Mesendoderm (in vitro differentiated cells): ENCODE measurements at regions not wholly inside any gene's neighbourhood (a gene's known extent, or its start where the extent isn't known, plus 50 kb on each side); places are given as distances from the start of the nearest gene placed in this dataset.
A peak's percentile ranks its signal among the peaks of the same experiment; 100 is the strongest.

ENCODE experiments used
- DNase-seq: peaks from one replicate; pipeline ENCODE4 v3.0.0; 2013
- H2AK5ac ChIP-seq: 2 replicates; pipeline ENCODE4 v1.6.1; 2013; ENCODE audit warnings: low read length, inconsistent platforms
- H2BK120ac ChIP-seq: 2 replicates; pipeline ENCODE4 v1.6.1; 2013; ENCODE audit warnings: low read depth, mild to moderate bottlenecking, low read length, moderate library complexity, mixed read lengths
- H2BK15ac ChIP-seq: replicated peaks from 2 replicates; pipeline ENCODE4 v1.6.1; 2013; ENCODE audit warnings: low read depth, mild to moderate bottlenecking, moderate library complexity
- H2BK5ac ChIP-seq: 2 replicates; pipeline ENCODE4 v1.6.1; 2013; ENCODE audit warnings: low read length, inconsistent platforms
- H3K18ac ChIP-seq: 2 replicates; pipeline ENCODE4 v1.6.1; 2013; ENCODE audit warnings: mild to moderate bottlenecking, low read length, mixed read lengths
- H3K23ac ChIP-seq: one replicate; pipeline ENCODE4 v1.6.1; 2013; ENCODE audit warnings: low read length
- H3K27ac ChIP-seq: 2 replicates; pipeline ENCODE4 v1.5.1; 2013; ENCODE audit warnings: low read depth, mild to moderate bottlenecking, inconsistent platforms, low read length, moderate library complexity
- H3K27me3 ChIP-seq: 2 replicates; pipeline ENCODE4 v1.6.1; 2013; ENCODE audit warnings: low read length, control low read depth, mild to moderate bottlenecking, inconsistent platforms; ENCODE audit not compliant: insufficient read depth, poor library complexity
- H3K36me3 ChIP-seq: 2 replicates; pipeline ENCODE4 v1.6.1; 2013; ENCODE audit warnings: low read length, inconsistent platforms; ENCODE audit not compliant: control insufficient read depth, insufficient read depth
- H3K4ac ChIP-seq: one replicate; pipeline ENCODE4 v1.6.1; 2013; ENCODE audit warnings: low read depth, mild to moderate bottlenecking, low read length, moderate library complexity
- H3K4me1 ChIP-seq: 2 replicates; pipeline ENCODE4 v1.6.1; 2013; ENCODE audit warnings: low read depth, low read length, inconsistent platforms; ENCODE audit not compliant: control insufficient read depth
- H3K4me2 ChIP-seq: 2 replicates; pipeline ENCODE4 v1.6.1; 2013; ENCODE audit warnings: low read length
- H3K4me3 ChIP-seq: 2 replicates; pipeline ENCODE4 v1.5.1; 2013; ENCODE audit warnings: mild to moderate bottlenecking, low read length
- H3K56ac ChIP-seq: one replicate; pipeline ENCODE4 v1.6.1; 2013; ENCODE audit warnings: low read length
- H3K79me1 ChIP-seq: 2 replicates; pipeline ENCODE4 v1.6.1; 2013; ENCODE audit warnings: low read length, inconsistent platforms
- H3K79me2 ChIP-seq: 2 replicates; pipeline ENCODE4 v1.6.1; 2013; ENCODE audit warnings: mild to moderate bottlenecking, low read length; ENCODE audit not compliant: control insufficient read depth, insufficient read depth
- H3K9ac ChIP-seq: 2 replicates; pipeline ENCODE4 v1.6.1; 2013; ENCODE audit warnings: low read length, inconsistent platforms
- H4K5ac ChIP-seq: one replicate; pipeline ENCODE4 v1.6.1; 2013; ENCODE audit warnings: low read length
- H4K8ac ChIP-seq: one replicate; pipeline ENCODE4 v1.6.1; 2013; ENCODE audit warnings: low read depth, mild to moderate bottlenecking, control low read depth, low read length, moderate library complexity
- WGBS: extraction: QIAGEN DNeasy Blood & Tissue Kit; methylation state at CpG from one replicate; pipeline ENCODE4 v1.1.7; 2013; ENCODE audit warnings: low lambda C conversion rate, missing lambda C conversion rate; ENCODE audit not compliant: insufficient coverage; ENCODE audit errors: extremely low coverage; 5-methylcytosine and 5-hydroxymethylcytosine counted together

DNA sequence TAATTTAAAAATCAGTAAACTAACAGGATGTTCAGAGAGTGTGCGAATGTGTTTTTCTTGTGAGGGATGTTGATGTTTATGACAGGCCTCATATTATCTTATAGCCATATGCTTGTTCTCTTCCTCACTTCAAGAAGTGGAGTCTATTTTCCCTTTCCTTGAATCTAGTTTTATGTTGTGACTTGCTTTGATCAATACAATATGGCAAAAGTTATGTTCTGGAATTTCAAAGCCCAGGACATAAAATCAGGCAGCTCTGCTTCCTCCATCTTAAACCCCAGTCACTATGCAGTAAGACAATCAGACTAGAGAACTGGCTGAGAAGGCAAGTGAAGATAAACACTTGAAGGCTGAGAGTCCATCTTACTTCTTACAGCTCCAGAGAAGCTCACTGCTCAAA lies 585.1 kb upstream of the NETO1 start:
- H2BK5ac ChIP-seq: no peak overlapping the region
- no peak overlapping the region for H3K4me2 ChIP-seq
- DNase-seq: no peak
- H4K8ac ChIP-seq: no peak overlapping the region
- H3K36me3 ChIP-seq: no peaks in the 10 kb centered on the region
- H2AK5ac ChIP-seq: no peak overlapping the region
- no peak overlapping the region for H2BK120ac ChIP-seq
- no peaks in the 10 kb centered on the region for H3K79me2 ChIP-seq
- no peak overlapping the region for H3K56ac ChIP-seq
- no peak overlapping the region for H3K4ac ChIP-seq
- H3K23ac ChIP-seq: no peak overlapping the region
- no peak overlapping the region for H3K18ac ChIP-seq
- H3K79me1 ChIP-seq: no peaks in the 10 kb centered on the region
- no peaks in the 10 kb centered on the region for H3K4me1 ChIP-seq
- H4K5ac ChIP-seq: no peak overlapping the region
- no CpG with 5 or more reads among the region's 1 CpG for WGBS
- no peaks in the 10 kb centered on the region for H3K27me3 ChIP-seq
- no peak overlapping the region for H3K27ac ChIP-seq
- H2BK15ac ChIP-seq: no peak overlapping the region
- H3K4me3 ChIP-seq: no peak overlapping the region
- H3K9ac ChIP-seq: no peak overlapping the region

- no peak overlapping the region for H3K18ac ChIP-seq
- no peak overlapping the region for H3K27ac ChIP-seq
- H3K4me1 ChIP-seq: no peaks in the 10 kb centered on the region
- H2AK5ac ChIP-seq: no peak overlapping the region
- no peak overlapping the region for H2BK120ac ChIP-seq
- H4K5ac ChIP-seq: no peak overlapping the region
- H3K79me2 ChIP-seq: no peaks in the 10 kb centered on the region
- no peaks in the 10 kb centered on the region for H3K27me3 ChIP-seq
- no peak overlapping the region for H3K9ac ChIP-seq
- no peak overlapping the region for H3K4me3 ChIP-seq
- no peak overlapping the region for H3K23ac ChIP-seq
- no CpG with 5 or more reads among the region's 4 CpGs for WGBS
- no peak overlapping the region for H3K4me2 ChIP-seq
- no peak overlapping the region for H2BK5ac ChIP-seq
- no peak overlapping the region for H3K4ac ChIP-seq
- no peaks in the 10 kb centered on the region for H3K79me1 ChIP-seq
- H2BK15ac ChIP-seq: no peak overlapping the region
- no peak overlapping the region for H3K56ac ChIP-seq
- DNase-seq: no peak
- H3K36me3 ChIP-seq: no peaks in the 10 kb centered on the region
- no peak overlapping the region for H4K8ac ChIP-seq
Measured at GRCh38 chr18:73446502-73446901, 578.7 kb upstream of the NETO1 start.

DNA sequence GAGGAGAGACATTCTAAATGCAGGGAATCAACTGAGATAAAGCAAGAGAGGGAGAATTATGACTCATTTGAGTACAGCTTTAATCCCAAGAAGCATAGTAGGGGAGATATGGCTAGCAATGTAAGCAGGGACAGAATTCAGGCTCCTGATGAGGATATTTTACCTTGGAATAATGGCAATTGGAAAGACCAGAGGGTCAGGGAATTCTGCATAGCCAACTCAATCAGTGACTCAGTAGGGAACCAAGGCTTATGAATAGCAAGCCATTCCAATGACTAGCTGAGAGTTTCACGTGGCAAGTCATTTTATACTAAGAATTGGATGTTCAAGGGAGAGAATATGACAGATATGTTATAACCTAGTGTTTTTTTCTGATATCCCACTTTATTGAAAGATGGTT lies 563.8 kb upstream of the NETO1 start:
- H4K8ac ChIP-seq: no peak overlapping the region
- no peak overlapping the region for H2BK15ac ChIP-seq
- H3K23ac ChIP-seq: no peak overlapping the region
- no peaks in the 10 kb centered on the region for H3K27me3 ChIP-seq
- H4K5ac ChIP-seq: no peak overlapping the region
- no peak overlapping the region for H3K4me3 ChIP-seq
- no peak overlapping the region for H3K56ac ChIP-seq
- no peak overlapping the region for H3K4me2 ChIP-seq
- no peaks in the 10 kb centered on the region for H3K79me1 ChIP-seq
- H3K18ac ChIP-seq: no peak overlapping the region
- H3K4ac ChIP-seq: no peak overlapping the region
- DNase-seq: peak; percentile 46
- no peak overlapping the region for H3K9ac ChIP-seq
- H3K4me1 ChIP-seq: no peaks in the 10 kb centered on the region
- no peaks in the 10 kb centered on the region for H3K79me2 ChIP-seq
- no CpG with 5 or more reads among the region's 1 CpG for WGBS
- no peak overlapping the region for H2BK5ac ChIP-seq
- H2BK120ac ChIP-seq: no peak overlapping the region
- no peak overlapping the region for H3K27ac ChIP-seq
- no peaks in the 10 kb centered on the region for H3K36me3 ChIP-seq
- H2AK5ac ChIP-seq: no peak overlapping the region

DNA sequence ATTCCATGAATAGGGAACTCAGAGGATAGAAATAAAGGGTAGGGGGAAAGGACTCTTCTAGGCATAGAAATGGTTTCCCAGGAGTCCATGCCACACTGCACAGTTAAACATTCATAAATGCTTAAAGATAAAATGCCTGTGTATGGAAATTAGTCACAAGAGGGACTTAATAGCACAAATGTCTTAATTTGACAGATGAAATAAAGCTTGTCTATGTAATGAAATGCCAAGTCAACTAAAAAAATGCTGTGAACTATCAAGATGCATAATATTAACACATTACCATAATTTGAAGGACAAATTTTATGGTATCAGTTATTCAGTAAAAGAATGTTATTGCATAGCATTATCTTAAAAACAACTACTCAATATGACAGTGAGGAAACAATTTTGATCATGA lies 553.2 kb upstream of the NETO1 start:
- Histone ChIP-seq H3K23ac (no peak overlapping the region), H3K18ac (no peak overlapping the region), H3K27ac (no peak overlapping the region), H3K56ac (no peak overlapping the region), H3K79me1 (no peaks in the 10 kb centered on the region), H3K4me2 (no peak overlapping the region), H3K9ac (no peak overlapping the region), H3K36me3 (no peaks in the 10 kb centered on the region), H2BK120ac (no peak overlapping the region), H3K4me1 (no peaks in the 10 kb centered on the region), H4K8ac (no peak overlapping the region), H2AK5ac (no peak overlapping the region), H3K4me3 (no peak overlapping the region), H3K27me3 (no peaks in the 10 kb centered on the region), H2BK5ac (no peak overlapping the region), H3K4ac (no peak overlapping the region), H2BK15ac (no peak overlapping the region), H3K79me2 (no peaks in the 10 kb centered on the region), H4K5ac (no peak overlapping the region)
- no peak for DNase-seq

DNA sequence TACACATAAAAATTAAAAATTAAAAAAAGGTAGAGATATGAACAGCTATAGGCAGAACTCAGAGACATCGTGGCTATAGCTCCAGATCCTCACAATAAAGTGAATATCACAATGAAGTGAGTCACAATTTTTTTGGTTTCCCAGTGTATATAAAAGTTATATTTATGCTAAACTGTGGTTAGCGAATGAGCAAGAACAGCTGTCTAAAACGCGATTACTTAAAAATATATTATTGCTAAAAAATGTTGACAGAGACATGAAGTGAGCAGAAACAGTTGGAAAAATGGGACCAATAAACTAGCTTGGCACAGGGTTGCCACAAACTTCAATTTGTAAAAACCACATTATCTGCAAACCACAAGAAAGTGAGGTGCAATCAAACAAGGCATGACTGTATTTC lies 551.7 kb upstream of the NETO1 start:
- H2BK5ac ChIP-seq: no peak overlapping the region
- no peaks in the 10 kb centered on the region for H3K27me3 ChIP-seq
- H3K36me3 ChIP-seq: no peaks in the 10 kb centered on the region
- no peak for DNase-seq
- H3K4me3 ChIP-seq: no peak overlapping the region
- no peak overlapping the region for H3K18ac ChIP-seq
- no peak overlapping the region for H4K8ac ChIP-seq
- H3K56ac ChIP-seq: no peak overlapping the region
- no peak overlapping the region for H2BK120ac ChIP-seq
- H3K23ac ChIP-seq: no peak overlapping the region
- H3K4me1 ChIP-seq: no peaks in the 10 kb centered on the region
- no CpG with 5 or more reads among the region's 4 CpGs for WGBS
- no peak overlapping the region for H2AK5ac ChIP-seq
- H3K27ac ChIP-seq: no peak overlapping the region
- H3K4me2 ChIP-seq: no peak overlapping the region
- no peak overlapping the region for H4K5ac ChIP-seq
- no peak overlapping the region for H2BK15ac ChIP-seq
- H3K79me1 ChIP-seq: no peaks in the 10 kb centered on the region
- no peaks in the 10 kb centered on the region for H3K79me2 ChIP-seq
- no peak overlapping the region for H3K9ac ChIP-seq
- H3K4ac ChIP-seq: no peak overlapping the region

DNA sequence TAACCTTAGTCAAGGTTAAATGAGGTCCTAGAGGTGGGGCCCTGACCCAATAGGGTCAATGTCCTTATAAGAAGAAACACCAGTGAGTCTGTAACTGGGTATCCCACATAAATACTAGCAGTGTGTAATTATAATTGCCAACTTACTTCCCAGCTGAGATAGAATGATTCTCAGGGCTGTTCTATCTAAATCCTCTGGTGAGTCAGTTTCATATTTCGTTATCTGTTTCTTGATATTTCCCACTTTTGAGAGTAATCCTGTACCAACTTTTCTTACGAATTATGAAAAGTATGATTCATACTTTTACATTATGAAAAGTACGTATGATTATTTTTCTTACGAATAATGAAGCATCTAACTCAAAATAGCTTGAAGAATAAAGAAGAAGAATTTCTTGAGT lies 546.8 kb upstream of the NETO1 start:
- no peaks in the 10 kb centered on the region for H3K36me3 ChIP-seq
- no peak for DNase-seq

More for the DNA sequence above, 546.8 kb upstream of the NETO1 start:
- no peaks in the 10 kb centered on the region for H3K4me1 ChIP-seq
- no peak overlapping the region for H2BK15ac ChIP-seq
- no peak overlapping the region for H3K18ac ChIP-seq
- no peak overlapping the region for H2BK5ac ChIP-seq
- H3K27me3 ChIP-seq: no peaks in the 10 kb centered on the region
- no peaks in the 10 kb centered on the region for H3K79me1 ChIP-seq
- H3K9ac ChIP-seq: no peak overlapping the region
- H3K23ac ChIP-seq: no peak overlapping the region
- no peak overlapping the region for H3K4ac ChIP-seq
- H4K8ac ChIP-seq: no peak overlapping the region
- H2BK120ac ChIP-seq: no peak overlapping the region
- H3K79me2 ChIP-seq: no peaks in the 10 kb centered on the region
- no peak overlapping the region for H3K4me2 ChIP-seq
- H2AK5ac ChIP-seq: no peak overlapping the region
- no CpG with 5 or more reads among the region's 4 CpGs for WGBS
- H3K56ac ChIP-seq: no peak overlapping the region
- H3K4me3 ChIP-seq: no peak overlapping the region
- H4K5ac ChIP-seq: no peak overlapping the region
- H3K27ac ChIP-seq: no peak overlapping the region
